HEK293 (cell line): ENCODE measurements at regions not wholly inside any gene's neighbourhood (a gene's known extent, or its start where the extent isn't known, plus 50 kb on each side); places are given as distances from the start of the nearest gene placed in this dataset.

Experiments
- TRIM28 ChIP-seq: IDR thresholded peaks from 2 replicates; pipeline ENCODE4 v1.6.1; 2011; ENCODE audit warnings: low read length, control low read depth, borderline replicate concordance
- ZNF514 ChIP-seq: fragments of 450-650 bp; formaldehyde crosslinking; IDR thresholded peaks from 2 replicates; pipeline ENCODE4 v1.5.1; 2016; ENCODE audit warnings: missing biosample characterization, missing genetic modification characterization
- TF ChIP-seq, protein P1 (sequence below): fragments of 450-650 bp; formaldehyde crosslinking; IDR thresholded peaks from 2 replicates; pipeline ENCODE4 v1.5.1; 2016; ENCODE audit warnings: missing biosample characterization, missing genetic modification characterization

DNA sequence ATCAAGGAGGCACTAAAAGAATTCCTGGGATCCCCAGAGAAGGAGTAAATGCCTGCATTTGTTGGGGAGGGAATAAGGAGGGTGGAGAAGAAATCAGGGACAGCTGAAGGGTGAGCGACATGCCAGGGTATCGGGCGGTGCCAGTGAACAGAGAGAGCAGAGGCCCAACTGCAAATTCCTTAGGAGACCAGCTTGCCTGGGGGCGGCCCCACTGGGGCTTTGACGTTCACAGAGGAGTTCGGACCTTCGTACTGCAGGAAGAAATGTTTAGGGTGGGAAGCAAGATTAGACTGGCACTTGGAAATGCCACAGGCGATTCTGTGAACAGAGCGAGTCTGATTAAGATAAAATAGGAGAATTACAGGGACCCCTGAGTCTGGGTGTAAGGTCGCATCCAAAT is 65.1 kb upstream of the FGF3 start:
- TF ChIP-seq, protein P1, sequence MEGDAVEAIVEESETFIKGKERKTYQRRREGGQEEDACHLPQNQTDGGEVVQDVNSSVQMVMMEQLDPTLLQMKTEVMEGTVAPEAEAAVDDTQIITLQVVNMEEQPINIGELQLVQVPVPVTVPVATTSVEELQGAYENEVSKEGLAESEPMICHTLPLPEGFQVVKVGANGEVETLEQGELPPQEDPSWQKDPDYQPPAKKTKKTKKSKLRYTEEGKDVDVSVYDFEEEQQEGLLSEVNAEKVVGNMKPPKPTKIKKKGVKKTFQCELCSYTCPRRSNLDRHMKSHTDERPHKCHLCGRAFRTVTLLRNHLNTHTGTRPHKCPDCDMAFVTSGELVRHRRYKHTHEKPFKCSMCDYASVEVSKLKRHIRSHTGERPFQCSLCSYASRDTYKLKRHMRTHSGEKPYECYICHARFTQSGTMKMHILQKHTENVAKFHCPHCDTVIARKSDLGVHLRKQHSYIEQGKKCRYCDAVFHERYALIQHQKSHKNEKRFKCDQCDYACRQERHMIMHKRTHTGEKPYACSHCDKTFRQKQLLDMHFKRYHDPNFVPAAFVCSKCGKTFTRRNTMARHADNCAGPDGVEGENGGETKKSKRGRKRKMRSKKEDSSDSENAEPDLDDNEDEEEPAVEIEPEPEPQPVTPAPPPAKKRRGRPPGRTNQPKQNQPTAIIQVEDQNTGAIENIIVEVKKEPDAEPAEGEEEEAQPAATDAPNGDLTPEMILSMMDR: no peak
- TF ChIP-seq ZNF514 (tag by site-specific recombination): no peak
- no peak for TF ChIP-seq TRIM28
